H7 (cell line): ENCODE measurements at regions not wholly inside any gene's neighbourhood (a gene's known extent, or its start where the extent isn't known, plus 50 kb on each side); places are given as distances from the start of the nearest gene placed in this dataset.

ENCODE experiments used
- DNase-seq: peaks from one replicate; pipeline ENCODE4 v3.0.0; 2012
- H3K27me3 ChIP-seq: 2 replicates; pipeline ENCODE4 v1.6.0; 2011; ENCODE audit warnings: mild to moderate bottlenecking, low read length; ENCODE audit not compliant: control insufficient read depth, insufficient read depth
- H3K36me3 ChIP-seq: replicated peaks from 2 replicates; pipeline ENCODE4 v1.5.1; 2011; ENCODE audit warnings: low read length; ENCODE audit not compliant: control insufficient read depth, insufficient read depth
- H3K4me3 ChIP-seq: 2 replicates; pipeline ENCODE4 v1.5.1; 2011; ENCODE audit warnings: low read depth, mild to moderate bottlenecking, control low read depth, low read length, moderate library complexity; ENCODE audit not compliant: insufficient read depth

GRCh38 chr19:57057036-57057686 is 62.6 kb upstream of the USP29 start:
- H3K36me3 ChIP-seq: no peaks in the 10 kb centered on the region
- H3K4me3 ChIP-seq: no peak overlapping the region
- H3K27me3 ChIP-seq: no peaks in the 10 kb centered on the region
- no peak for DNase-seq

- Histone ChIP-seq H3K36me3 (no peaks in the 10 kb centered on the region), H3K4me3 (no peak overlapping the region), H3K27me3 (no peaks in the 10 kb centered on the region)
- no peak for DNase-seq
These were observed 60.9 kb upstream of the USP29 start for GRCh38 chr19:57058871-57059270.

DNA sequence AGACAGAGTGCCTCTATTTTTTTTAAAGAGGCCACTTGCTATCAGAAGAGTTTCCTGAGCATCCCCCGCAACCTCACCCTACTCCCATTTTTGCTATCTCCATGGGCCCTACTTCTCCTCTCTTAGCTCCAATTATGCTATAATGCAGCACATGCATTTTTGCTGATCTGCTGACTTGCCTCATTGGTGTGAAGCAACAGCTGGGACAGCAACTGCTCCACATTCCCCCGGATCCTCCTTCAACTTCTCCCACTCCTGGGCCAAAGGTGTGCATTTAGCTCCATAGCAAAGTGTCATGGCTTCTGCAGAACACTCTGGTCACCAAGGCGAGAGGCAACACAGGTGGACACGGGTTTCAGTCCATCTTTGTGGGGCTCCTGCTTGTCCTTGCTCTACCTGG is 56.7 kb upstream of the USP29 start:
- no peaks in the 10 kb centered on the region for H3K36me3 ChIP-seq
- no peak for DNase-seq
- H3K27me3 ChIP-seq: no peaks in the 10 kb centered on the region
- H3K4me3 ChIP-seq: no peak overlapping the region

GRCh38 chr19:57067440-57067839 is 52.3 kb upstream of the USP29 start:
- no peak for DNase-seq
- Histone ChIP-seq H3K4me3 (no peak overlapping the region), H3K36me3 (no peaks in the 10 kb centered on the region), H3K27me3 (no peaks in the 10 kb centered on the region)

GRCh38 chr19:57068311-57068710 is 51.5 kb upstream of the USP29 start:
- no peaks in the 10 kb centered on the region for H3K27me3 ChIP-seq
- H3K36me3 ChIP-seq: no peaks in the 10 kb centered on the region
- DNase-seq: no peak
- no peak overlapping the region for H3K4me3 ChIP-seq

DNA sequence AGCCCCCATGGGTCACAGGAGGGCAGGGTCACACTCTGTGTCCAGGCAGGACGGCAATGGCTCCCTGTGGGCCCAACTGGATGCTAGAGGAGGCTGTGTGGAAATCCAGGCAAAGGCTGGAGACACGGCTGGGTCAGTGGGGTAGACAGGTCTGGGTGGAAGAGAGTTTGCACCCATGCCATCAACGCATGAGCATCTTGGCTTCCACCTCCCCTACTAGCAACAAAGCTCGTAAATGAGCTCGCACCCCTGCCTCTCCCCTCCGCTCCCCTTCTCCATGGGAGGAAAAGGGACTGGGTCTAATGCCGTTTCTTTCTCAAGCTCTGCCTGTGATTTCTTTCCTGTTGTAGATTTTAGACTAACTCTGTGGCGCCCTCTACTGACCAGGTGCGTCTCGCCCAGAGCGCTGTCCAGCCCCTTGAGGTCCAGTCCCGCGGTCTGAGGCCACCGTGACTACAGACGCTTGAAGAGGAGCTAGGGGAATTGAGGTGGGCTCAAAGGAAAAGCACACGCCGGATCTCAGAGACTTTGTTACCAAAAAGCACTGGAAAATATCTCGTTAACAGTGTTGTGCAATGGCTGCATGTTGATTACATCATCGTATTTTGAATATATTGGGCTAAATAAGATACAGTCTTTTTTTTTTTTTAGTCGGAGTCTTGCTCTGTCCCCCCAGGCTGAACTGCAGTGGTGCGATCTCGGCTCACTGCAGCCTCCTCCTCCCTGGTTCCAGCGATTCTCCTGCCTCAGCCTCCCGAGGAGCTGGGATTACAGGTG is 50.7 kb upstream of the USP29 start:
- H3K27me3 ChIP-seq: no peaks in the 10 kb centered on the region
- DNase-seq: peak; percentile 29
- H3K36me3 ChIP-seq: no peaks in the 10 kb centered on the region
- no peak overlapping the region for H3K4me3 ChIP-seq
